ENCODE measurements at regions not wholly inside any gene's neighbourhood (a gene's known extent, or its start where the extent isn't known, plus 50 kb on each side); places are given as distances from the start of the nearest gene placed in this dataset.

DNA sequence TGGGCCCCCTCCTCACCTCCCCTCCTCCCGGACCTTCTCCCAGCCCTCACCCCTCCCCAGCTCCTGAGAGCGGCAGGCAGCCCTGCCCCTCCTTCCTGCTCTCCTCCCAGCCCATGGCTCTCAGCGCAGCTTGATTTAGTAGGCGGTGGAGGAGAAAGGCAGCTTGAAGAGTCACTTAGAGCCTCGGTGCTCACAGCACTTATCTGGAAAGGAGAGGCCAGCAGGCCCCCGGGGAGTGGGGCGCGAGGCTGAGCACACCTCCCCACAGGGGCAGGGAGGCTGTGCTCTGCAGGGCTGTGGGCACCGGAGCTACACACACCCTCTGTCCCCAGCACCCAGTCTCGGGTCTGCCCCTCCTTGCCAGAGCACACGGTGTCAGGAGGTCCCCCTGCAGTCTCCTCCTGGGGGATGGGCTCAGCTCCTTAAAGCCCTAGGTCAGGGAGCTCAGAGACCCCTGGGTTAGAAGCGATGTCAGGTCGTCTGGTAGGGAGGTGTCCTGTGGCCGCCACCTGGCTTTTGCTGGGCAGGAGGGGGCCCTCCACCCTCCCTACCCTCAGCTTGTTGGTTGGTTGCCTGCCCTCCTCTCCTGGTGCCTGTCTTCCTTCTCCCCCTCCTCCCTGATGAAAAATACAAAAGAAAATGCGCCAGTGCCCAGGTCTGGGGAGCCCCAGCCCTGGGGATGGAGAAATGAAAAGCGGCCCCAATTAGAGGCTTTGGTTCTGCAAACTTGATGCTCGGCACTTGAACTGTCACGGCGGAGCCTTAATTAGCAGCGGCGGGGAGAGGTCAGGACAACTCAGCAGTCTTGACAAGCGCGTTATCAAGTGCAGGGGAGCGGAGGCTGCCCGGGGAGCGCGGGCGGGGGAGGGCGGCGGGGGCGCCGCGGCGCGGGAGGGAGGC is 151.1 kb upstream of the GSE1 start:
- H3K4me1 ChIP-seq (ENCODE audit: control insufficient read depth in 5 of 5, insufficient read depth in 5 of 5, low read length in 5 of 5): peaks cover 13 to 50% (median 27%) of the 10 kb centered on the region in 5 donors
- DNase-seq (peak; percentile 88 to 94 (median 89)), ATAC-seq (ENCODE audit: insufficient read depth, low FRiP score) (peak; percentile 61)
- H3K4me3 ChIP-seq: no peak overlapping the region
- H3K9ac ChIP-seq (ENCODE audit: insufficient read depth in 1 of 2, low read length in 2 of 2): no peak overlapping the region
- TF ChIP-seq, protein P1, sequence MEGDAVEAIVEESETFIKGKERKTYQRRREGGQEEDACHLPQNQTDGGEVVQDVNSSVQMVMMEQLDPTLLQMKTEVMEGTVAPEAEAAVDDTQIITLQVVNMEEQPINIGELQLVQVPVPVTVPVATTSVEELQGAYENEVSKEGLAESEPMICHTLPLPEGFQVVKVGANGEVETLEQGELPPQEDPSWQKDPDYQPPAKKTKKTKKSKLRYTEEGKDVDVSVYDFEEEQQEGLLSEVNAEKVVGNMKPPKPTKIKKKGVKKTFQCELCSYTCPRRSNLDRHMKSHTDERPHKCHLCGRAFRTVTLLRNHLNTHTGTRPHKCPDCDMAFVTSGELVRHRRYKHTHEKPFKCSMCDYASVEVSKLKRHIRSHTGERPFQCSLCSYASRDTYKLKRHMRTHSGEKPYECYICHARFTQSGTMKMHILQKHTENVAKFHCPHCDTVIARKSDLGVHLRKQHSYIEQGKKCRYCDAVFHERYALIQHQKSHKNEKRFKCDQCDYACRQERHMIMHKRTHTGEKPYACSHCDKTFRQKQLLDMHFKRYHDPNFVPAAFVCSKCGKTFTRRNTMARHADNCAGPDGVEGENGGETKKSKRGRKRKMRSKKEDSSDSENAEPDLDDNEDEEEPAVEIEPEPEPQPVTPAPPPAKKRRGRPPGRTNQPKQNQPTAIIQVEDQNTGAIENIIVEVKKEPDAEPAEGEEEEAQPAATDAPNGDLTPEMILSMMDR (IDR thresholded peaks at IDR 0.05; ENCODE audit: control extremely low read depth, extremely low read depth): no peak
- no peaks in the 10 kb centered on the region for H3K27me3 ChIP-seq (ENCODE audit: control insufficient read depth in 3 of 3, insufficient read depth in 3 of 3, low read length in 2 of 3)
- H3K27ac ChIP-seq (ENCODE audit: low read depth in 1 of 2, low read length in 1 of 2): peak overlapping the region; percentile 55 to 80
- WGBS, 2 donors: 3 to 4% methylated on average over 29 to 35 of the region's 35 CpGs
- peaks cover 0 to 2% (median 0%) of the 10 kb centered on the region in 4 donors for H3K36me3 ChIP-seq (ENCODE audit: control insufficient read depth in 4 of 4, insufficient read depth in 4 of 4, low read length in 4 of 4)
- no peaks in the 10 kb centered on the region for H3K9me3 ChIP-seq (ENCODE audit: control insufficient read depth in 4 of 4, insufficient read depth in 3 of 4, low read length in 3 of 4)

- peaks cover 0 to 2% (median 0%) of the 10 kb centered on the region in 4 donors for H3K36me3 ChIP-seq (ENCODE audit: control insufficient read depth in 4 of 4, insufficient read depth in 4 of 4, low read length in 4 of 4)
- H3K4me1 ChIP-seq (ENCODE audit: control insufficient read depth in 5 of 5, insufficient read depth in 5 of 5, low read length in 5 of 5): peaks cover 13 to 49% (median 27%) of the 10 kb centered on the region in 5 donors
- ATAC-seq (ENCODE audit: insufficient read depth, low FRiP score): no peak
- TF ChIP-seq, protein P1 (IDR thresholded peaks at IDR 0.05; ENCODE audit: control extremely low read depth, extremely low read depth): no peak
- DNase-seq: peak in 1 of 3 donors; percentile 28
- no peak overlapping the region for H3K9ac ChIP-seq (ENCODE audit: insufficient read depth in 1 of 2, low read length in 2 of 2)
- WGBS, 2 donors: 14 to 28% methylated on average over 34 to 80 of the region's 80 CpGs
- H3K27ac ChIP-seq (ENCODE audit: low read depth in 1 of 2, low read length in 1 of 2): no peak overlapping the region
- H3K27me3 ChIP-seq (ENCODE audit: control insufficient read depth in 3 of 3, insufficient read depth in 3 of 3, low read length in 2 of 3): no peaks in the 10 kb centered on the region
- no peak overlapping the region for H3K4me3 ChIP-seq
- H3K9me3 ChIP-seq (ENCODE audit: control insufficient read depth in 4 of 4, insufficient read depth in 3 of 4, low read length in 3 of 4): no peaks in the 10 kb centered on the region
Measured at GRCh38 chr16:85462714-85463611, 150.2 kb upstream of the GSE1 start.

GRCh38 chr16:85463672-85464382 is 149.3 kb upstream of the GSE1 start:
- Histone ChIP-seq H3K27me3 (ENCODE audit: control insufficient read depth in 3 of 3, insufficient read depth in 3 of 3, low read length in 2 of 3) (no peaks in the 10 kb centered on the region), H3K4me1 (ENCODE audit: control insufficient read depth in 5 of 5, insufficient read depth in 5 of 5, low read length in 5 of 5) (peaks cover 13 to 49% (median 27%) of the 10 kb centered on the region in 5 donors), H3K27ac (ENCODE audit: low read depth in 1 of 2, low read length in 1 of 2) (no peak overlapping the region), H3K36me3 (ENCODE audit: control insufficient read depth in 4 of 4, insufficient read depth in 4 of 4, low read length in 4 of 4) (peaks cover 0 to 2% (median 0%) of the 10 kb centered on the region in 4 donors), H3K4me3 (no peak overlapping the region), H3K9ac (ENCODE audit: insufficient read depth in 1 of 2, low read length in 2 of 2) (no peak overlapping the region), H3K9me3 (ENCODE audit: control insufficient read depth in 4 of 4, insufficient read depth in 3 of 4, low read length in 3 of 4) (no peaks in the 10 kb centered on the region)
- 86 to 87% methylated on average over 26 of the region's 26 CpGs for WGBS, 2 donors
- no peak for ATAC-seq (ENCODE audit: insufficient read depth, low FRiP score)
- DNase-seq: no peak
- TF ChIP-seq, protein P1 (IDR thresholded peaks at IDR 0.05; ENCODE audit: control extremely low read depth, extremely low read depth): no peak
